Astrocyte (in vitro differentiated cells and primary cell): ENCODE measurements at regions not wholly inside any gene's neighbourhood (a gene's known extent, or its start where the extent isn't known, plus 50 kb on each side); places are given as distances from the start of the nearest gene placed in this dataset.

ENCODE experiments used
- DNase-seq: peaks from one replicate; pipeline ENCODE4 v3.0.0-alpha.2; 2010; ENCODE audit warnings: low read depth
- FAIRE-seq: peaks from 2 replicates; lab custom pipeline; 2011; peaks lifted over from hg19 to GRCh38; lab: Jason Lieb, UNC
- H2AFZ ChIP-seq: 2 replicates; pipeline ENCODE4 v1.6.0; 2012; ENCODE audit warnings: low read depth, low read length, inconsistent platforms
- H3K27ac ChIP-seq: 2 replicates; pipeline ENCODE4 v1.5.1; 2011; ENCODE audit warnings: low read depth, low read length, inconsistent platforms
- H3K27me3 ChIP-seq: 2 replicates; pipeline ENCODE4 v1.6.0; 2011; ENCODE audit warnings: low read length, inconsistent platforms; ENCODE audit not compliant: insufficient read depth
- H3K36me3 ChIP-seq: 2 replicates; pipeline ENCODE4 v1.5.1; 2011; ENCODE audit warnings: low read length, inconsistent platforms; ENCODE audit not compliant: insufficient read depth
- H3K4me1 ChIP-seq: 2 replicates; pipeline ENCODE4 v1.5.1; 2011; ENCODE audit warnings: low read length, inconsistent platforms; ENCODE audit not compliant: insufficient read depth
- H3K4me2 ChIP-seq: 2 replicates; pipeline ENCODE4 v1.6.0; 2012; ENCODE audit warnings: low read length, inconsistent platforms
- H3K4me3 ChIP-seq: 2 replicates; pipeline ENCODE4 v1.5.1; 2011; ENCODE audit warnings: low read depth, mild to moderate bottlenecking, low read length, inconsistent platforms; ENCODE audit not compliant: insufficient read depth
- H3K79me2 ChIP-seq: 2 replicates; pipeline ENCODE4 v1.6.0; 2012; ENCODE audit warnings: mild to moderate bottlenecking, low read length, inconsistent platforms; ENCODE audit not compliant: insufficient read depth
- H3K9ac ChIP-seq: 2 replicates; pipeline ENCODE4 v1.6.0; 2012; ENCODE audit warnings: mild to moderate bottlenecking, low read length, inconsistent platforms
- H3K9me3 ChIP-seq: 2 replicates; pipeline ENCODE4 v1.5.1; 2012; ENCODE audit warnings: low read depth, mild to moderate bottlenecking, low read length, inconsistent platforms; ENCODE audit not compliant: insufficient read depth
- H4K20me1 ChIP-seq: 2 replicates; pipeline ENCODE4 v1.6.0; 2012; ENCODE audit warnings: low read length, inconsistent platforms; ENCODE audit not compliant: insufficient read depth
- H3K27ac Mint-ChIP-seq: one replicate; pipeline ENCODE4 v1.8.0; 2021; ENCODE audit warnings: mild to moderate bottlenecking, mixed read lengths; ENCODE audit not compliant: unreplicated experiment
- H3K27me3 Mint-ChIP-seq: one replicate; pipeline ENCODE4 v1.8.0; 2021; ENCODE audit warnings: low read depth, mixed read lengths; ENCODE audit not compliant: unreplicated experiment
- H3K36me3 Mint-ChIP-seq: one replicate; pipeline ENCODE4 v1.8.0; 2021; ENCODE audit warnings: low read depth, mixed read lengths; ENCODE audit not compliant: unreplicated experiment
- H3K4me1 Mint-ChIP-seq: one replicate; pipeline ENCODE4 v1.8.0; 2021; ENCODE audit warnings: low read depth, mixed read lengths; ENCODE audit not compliant: unreplicated experiment
- H3K4me3 Mint-ChIP-seq: one replicate; pipeline ENCODE4 v1.8.0; 2021; ENCODE audit warnings: mild to moderate bottlenecking, moderate library complexity, mixed read lengths; ENCODE audit not compliant: unreplicated experiment
- H3K9me3 Mint-ChIP-seq: one replicate; pipeline ENCODE4 v1.8.0; 2021; ENCODE audit warnings: mild to moderate bottlenecking, mixed read lengths; ENCODE audit not compliant: unreplicated experiment
- EZH2 ChIP-seq: IDR thresholded peaks from 2 replicates; pipeline ENCODE4 v1.6.1; 2012; ENCODE audit warnings: mild to moderate bottlenecking, low read length, inconsistent platforms; ENCODE audit not compliant: insufficient read depth
- TF ChIP-seq, protein P1 (sequence below): IDR thresholded peaks from 2 replicates; pipeline ENCODE4 v1.5.1; 2011; ENCODE audit warnings: low read depth, mild to moderate bottlenecking, inconsistent platforms, low read length, moderate library complexity; ENCODE audit not compliant: insufficient read depth

DNA sequence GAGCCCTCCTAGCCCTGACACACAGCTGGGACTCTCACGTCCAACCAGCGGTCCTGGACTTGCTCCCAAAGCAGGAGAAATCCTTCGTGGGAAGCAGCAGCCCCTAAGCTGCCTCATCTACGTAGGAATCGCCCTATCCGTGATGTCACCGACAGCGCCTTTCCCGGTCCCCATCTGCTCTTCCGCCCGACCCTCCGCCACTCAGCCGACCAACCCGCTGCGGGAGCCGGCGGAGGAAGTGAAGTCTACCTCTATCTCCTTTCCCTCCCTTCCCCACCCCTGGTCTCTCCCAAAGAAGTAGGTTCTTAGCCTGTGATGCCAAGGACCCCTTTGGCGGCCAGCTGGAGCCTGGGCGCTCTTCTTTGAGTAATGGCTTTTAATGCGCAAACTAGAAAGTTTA lies 272.1 kb downstream of the FAM72C start:
- Histone ChIP-seq H3K27me3 (peaks cover 7% of the 10 kb centered on the region), H3K9ac (no peak overlapping the region), H4K20me1 (no peaks in the 10 kb centered on the region), H3K4me2 (no peak overlapping the region), H2AFZ (no peak overlapping the region), H3K27ac (no peak overlapping the region), H3K79me2 (no peaks in the 10 kb centered on the region), H3K4me3 (no peak overlapping the region), H3K36me3 (no peaks in the 10 kb centered on the region), H3K9me3 (peaks cover 2% of the 10 kb centered on the region), H3K4me1 (no peaks in the 10 kb centered on the region)
- DNase-seq (no peak), FAIRE-seq (no peak)
- no peak overlapping the region for H3K4me3 Mint-ChIP-seq
- TF ChIP-seq, protein P1, sequence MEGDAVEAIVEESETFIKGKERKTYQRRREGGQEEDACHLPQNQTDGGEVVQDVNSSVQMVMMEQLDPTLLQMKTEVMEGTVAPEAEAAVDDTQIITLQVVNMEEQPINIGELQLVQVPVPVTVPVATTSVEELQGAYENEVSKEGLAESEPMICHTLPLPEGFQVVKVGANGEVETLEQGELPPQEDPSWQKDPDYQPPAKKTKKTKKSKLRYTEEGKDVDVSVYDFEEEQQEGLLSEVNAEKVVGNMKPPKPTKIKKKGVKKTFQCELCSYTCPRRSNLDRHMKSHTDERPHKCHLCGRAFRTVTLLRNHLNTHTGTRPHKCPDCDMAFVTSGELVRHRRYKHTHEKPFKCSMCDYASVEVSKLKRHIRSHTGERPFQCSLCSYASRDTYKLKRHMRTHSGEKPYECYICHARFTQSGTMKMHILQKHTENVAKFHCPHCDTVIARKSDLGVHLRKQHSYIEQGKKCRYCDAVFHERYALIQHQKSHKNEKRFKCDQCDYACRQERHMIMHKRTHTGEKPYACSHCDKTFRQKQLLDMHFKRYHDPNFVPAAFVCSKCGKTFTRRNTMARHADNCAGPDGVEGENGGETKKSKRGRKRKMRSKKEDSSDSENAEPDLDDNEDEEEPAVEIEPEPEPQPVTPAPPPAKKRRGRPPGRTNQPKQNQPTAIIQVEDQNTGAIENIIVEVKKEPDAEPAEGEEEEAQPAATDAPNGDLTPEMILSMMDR = no peak
- TF ChIP-seq EZH2 = no peak
- peaks cover 48% of the 10 kb centered on the region for H3K27me3 Mint-ChIP-seq
- no peak overlapping the region for H3K27ac Mint-ChIP-seq
- no peaks in the 10 kb centered on the region for H3K36me3 Mint-ChIP-seq
- H3K9me3 Mint-ChIP-seq = peaks cover 11% of the 10 kb centered on the region
- no peaks in the 10 kb centered on the region for H3K4me1 Mint-ChIP-seq

DNA sequence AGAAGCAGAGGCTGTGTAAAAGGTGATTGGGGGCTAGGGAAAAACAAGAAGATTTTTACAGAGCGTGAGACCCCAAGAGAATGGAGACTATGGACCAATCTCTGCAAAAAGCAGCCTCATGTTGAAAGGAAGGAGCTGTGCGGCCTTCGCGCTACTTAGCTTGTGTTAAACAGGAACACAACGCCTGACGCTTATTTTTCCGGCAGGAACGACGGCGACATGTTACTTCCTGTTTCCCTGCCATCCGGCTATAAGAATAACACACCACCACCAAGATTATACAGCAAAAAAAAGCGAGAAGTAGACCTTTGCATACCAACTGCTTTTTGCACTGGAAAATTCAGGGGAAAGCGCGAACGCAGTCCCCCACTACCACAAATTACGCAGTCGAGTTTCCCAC lies 272.7 kb downstream of the FAM72C start:
- Histone ChIP-seq H3K4me2 (no peak overlapping the region), H3K4me1 (no peaks in the 10 kb centered on the region), H3K4me3 (no peak overlapping the region), H3K36me3 (no peaks in the 10 kb centered on the region), H3K9ac (no peak overlapping the region), H3K79me2 (no peaks in the 10 kb centered on the region), H3K27me3 (peaks cover 7% of the 10 kb centered on the region), H2AFZ (no peak overlapping the region), H3K27ac (no peak overlapping the region), H4K20me1 (no peaks in the 10 kb centered on the region), H3K9me3 (peaks cover 2% of the 10 kb centered on the region)
- H3K36me3 Mint-ChIP-seq = no peaks in the 10 kb centered on the region
- no peak overlapping the region for H3K27ac Mint-ChIP-seq
- H3K9me3 Mint-ChIP-seq = peaks cover 11% of the 10 kb centered on the region
- no peaks in the 10 kb centered on the region for H3K4me1 Mint-ChIP-seq
- peak overlapping the region; percentile 45 for H3K4me3 Mint-ChIP-seq
- FAIRE-seq (no peak), DNase-seq (no peak)
- TF ChIP-seq, protein P1 = no peak
- TF ChIP-seq EZH2 = no peak
- H3K27me3 Mint-ChIP-seq = peaks cover 52% of the 10 kb centered on the region

GRCh38 chr1:143698016-143698415 lies 273.8 kb downstream of the FAM72C start:
- no peak overlapping the region for H3K4me3 ChIP-seq
- H4K20me1 ChIP-seq = no peaks in the 10 kb centered on the region
- Mint-ChIP-seq H3K4me1 (no peaks in the 10 kb centered on the region), H3K36me3 (no peaks in the 10 kb centered on the region), H3K9me3 (peaks cover 11% of the 10 kb centered on the region), H3K27me3 (peaks cover 63% of the 10 kb centered on the region), H3K4me3 (no peak overlapping the region), H3K27ac (no peak overlapping the region)
- H3K4me1 ChIP-seq = no peaks in the 10 kb centered on the region
- H3K4me2 ChIP-seq = no peak overlapping the region
- DNase-seq (no peak), FAIRE-seq (no peak)
- TF ChIP-seq, protein P1 = no peak
- TF ChIP-seq EZH2 = no peak
- no peak overlapping the region for H2AFZ ChIP-seq
- H3K36me3 ChIP-seq = no peaks in the 10 kb centered on the region
- H3K27ac ChIP-seq = no peak overlapping the region
- no peak overlapping the region for H3K9ac ChIP-seq
- peaks cover 7% of the 10 kb centered on the region for H3K27me3 ChIP-seq
- H3K9me3 ChIP-seq = peaks cover 2% of the 10 kb centered on the region
- H3K79me2 ChIP-seq = no peaks in the 10 kb centered on the region
